GM21576 (cell line): ENCODE measurements at regions not wholly inside any gene's neighbourhood (a gene's known extent, or its start where the extent isn't known, plus 50 kb on each side); places are given as distances from the start of the nearest gene placed in this dataset.
"Not testable (repeated sequence)": the region's sequence is repeated elsewhere in the genome, so short reads cannot be mapped to it uniquely, and the experiment has no call there.

Source experiments
- ATAC-seq: cut with Tn5 transposase; IDR thresholded peaks from one replicate; pipeline ENCODE4 v1.9.1; 2021; ENCODE audit warnings: mild to moderate bottlenecking, moderate library complexity; ENCODE audit not compliant: unreplicated experiment

- ATAC-seq: not testable (repeated sequence)
Observed at GRCh38 chr7:138252666-138253065, 176.4 kb downstream of the AKR1D1 start.

GRCh38 chr7:138254444-138254843 is 178.2 kb downstream of the AKR1D1 start:
- ATAC-seq: no peak

GRCh38 chr7:138257459-138258196 is 181.4 kb downstream of the AKR1D1 start:
- no peak for ATAC-seq

- no peak for ATAC-seq
Observed at GRCh38 chr7:138258197-138258559, 181.9 kb downstream of the AKR1D1 start.

- no peak for ATAC-seq
Observed at GRCh38 chr7:138259675-138260074, 183.4 kb downstream of the AKR1D1 start.

- ATAC-seq: no peak
Observed at GRCh38 chr7:138267934-138268333, 191.7 kb downstream of the AKR1D1 start.

GRCh38 chr7:138276891-138277290 is 183.2 kb upstream of the TRIM24 start:
- no peak for ATAC-seq

GRCh38 chr7:138278601-138279000 is 181.5 kb upstream of the TRIM24 start:
- ATAC-seq: no peak

- ATAC-seq: no peak
Observed at GRCh38 chr7:138282997-138283396, 177.1 kb upstream of the TRIM24 start.

- no peak for ATAC-seq
Observed at GRCh38 chr7:138285129-138285528, 174.9 kb upstream of the TRIM24 start.

GRCh38 chr7:138286846-138287245 is 173.2 kb upstream of the TRIM24 start:
- ATAC-seq: no peak

GRCh38 chr7:138287549-138287948 is 172.5 kb upstream of the TRIM24 start:
- no peak for ATAC-seq

GRCh38 chr7:138289082-138289481 is 171.0 kb upstream of the TRIM24 start:
- ATAC-seq: no peak

GRCh38 chr7:138289864-138290263 is 170.2 kb upstream of the TRIM24 start:
- no peak for ATAC-seq

- no peak for ATAC-seq
Observed at GRCh38 chr7:138292951-138293350, 167.1 kb upstream of the TRIM24 start.

GRCh38 chr7:138295049-138295637 is 164.9 kb upstream of the TRIM24 start:
- peak; percentile 68 for ATAC-seq

GRCh38 chr7:138297526-138297925 is 162.5 kb upstream of the TRIM24 start:
- ATAC-seq: no peak

- ATAC-seq: no peak
Observed at GRCh38 chr7:138299066-138299465, 161.0 kb upstream of the TRIM24 start.

GRCh38 chr7:138303230-138304070 is 156.6 kb upstream of the TRIM24 start:
- ATAC-seq: no peak

GRCh38 chr7:138304071-138304320 is 156.1 kb upstream of the TRIM24 start:
- no peak for ATAC-seq

- ATAC-seq: no peak
Observed at GRCh38 chr7:138307633-138308032, 152.4 kb upstream of the TRIM24 start.

- no peak for ATAC-seq
Observed at GRCh38 chr7:138308136-138308535, 151.9 kb upstream of the TRIM24 start.
